ENCODE measurements at regions not wholly inside any gene's neighbourhood (a gene's known extent, or its start where the extent isn't known, plus 50 kb on each side); places are given as distances from the start of the nearest gene placed in this dataset.

GRCh38 chr17:73823684-73824083 is 179.4 kb upstream of the SDK2 start:
- TF ChIP-seq EZH2phosphoT487 (IDR thresholded peaks at IDR 0.05; ENCODE audit: low read depth) (no peak), CTCF (IDR thresholded peaks at IDR 0.05; ENCODE audit: low read depth, low read length) (no peak)

Measured in OCI-LY3 (cell line).